Ascending aorta (tissue), 2 donors: ENCODE measurements at regions not wholly inside any gene's neighbourhood (a gene's known extent, or its start where the extent isn't known, plus 50 kb on each side); places are given as distances from the start of the nearest gene placed in this dataset.

Experiments used
- DNase-seq, 2 donors: peaks; one replicate each; pipeline ENCODE4 v3.0.0-alpha.2; 2019; ENCODE audit warnings: low spot score in 2 of 2
- H3K27ac ChIP-seq, 2 donors: fragments of 200-600 bp; sonication (generic); one replicate each; pipeline ENCODE4 v1.5.1; 2016 to 2017; ENCODE audit warnings: mild to moderate bottlenecking in 1 of 2
- H3K27me3 ChIP-seq: fragments of 200-600 bp; sonication (generic); one replicate; pipeline ENCODE4 v1.5.1; 2017
- H3K36me3 ChIP-seq, 2 donors: fragments of 200-600 bp; sonication (generic); one replicate each; pipeline ENCODE4 v1.5.1; 2016
- H3K4me1 ChIP-seq, 2 donors: fragments of 200-600 bp; sonication (generic); one replicate each; pipeline ENCODE4 v1.5.1; 2016 to 2017; ENCODE audit warnings: mild to moderate bottlenecking in 1 of 2
- H3K4me3 ChIP-seq, 2 donors: fragments of 200-600 bp; sonication (generic); one replicate each; pipeline ENCODE4 v1.5.1; 2016 to 2017; ENCODE audit warnings: mild to moderate bottlenecking in 1 of 2
- H3K9me3 ChIP-seq, 2 donors: fragments of 200-600 bp; sonication (generic); one replicate each; pipeline ENCODE4 v1.5.1; 2016
- intact Hi-C: fragments of 100-400 bp; cut with DNase I; formaldehyde crosslinking; loops from one replicate; pipeline ENCODE4 v1.15.1; 2023
- TF ChIP-seq, protein P1 (sequence below), 3 experiments: fragments of 200-600 bp in 2 of 3; fragments of 450-650 bp in 1 of 3; sonication (generic) in 2 of 3; IDR thresholded peaks; one replicate each; pipeline ENCODE4 v1.5.1; 2016 to 2019; ENCODE audit warnings: antibody characterized with exemption in 3 of 3, mild to moderate bottlenecking in 1 of 3, moderate library complexity in 1 of 3

- Histone ChIP-seq H3K36me3 (no peaks in the 10 kb centered on the region), H3K27ac (no peak overlapping the region), H3K4me1 (no peaks in the 10 kb centered on the region), H3K4me3 (no peak overlapping the region), H3K27me3 (no peaks in the 10 kb centered on the region), H3K9me3 (peaks cover 0 to 8% of the 10 kb centered on the region in 2 donors)
- TF ChIP-seq, protein P1, sequence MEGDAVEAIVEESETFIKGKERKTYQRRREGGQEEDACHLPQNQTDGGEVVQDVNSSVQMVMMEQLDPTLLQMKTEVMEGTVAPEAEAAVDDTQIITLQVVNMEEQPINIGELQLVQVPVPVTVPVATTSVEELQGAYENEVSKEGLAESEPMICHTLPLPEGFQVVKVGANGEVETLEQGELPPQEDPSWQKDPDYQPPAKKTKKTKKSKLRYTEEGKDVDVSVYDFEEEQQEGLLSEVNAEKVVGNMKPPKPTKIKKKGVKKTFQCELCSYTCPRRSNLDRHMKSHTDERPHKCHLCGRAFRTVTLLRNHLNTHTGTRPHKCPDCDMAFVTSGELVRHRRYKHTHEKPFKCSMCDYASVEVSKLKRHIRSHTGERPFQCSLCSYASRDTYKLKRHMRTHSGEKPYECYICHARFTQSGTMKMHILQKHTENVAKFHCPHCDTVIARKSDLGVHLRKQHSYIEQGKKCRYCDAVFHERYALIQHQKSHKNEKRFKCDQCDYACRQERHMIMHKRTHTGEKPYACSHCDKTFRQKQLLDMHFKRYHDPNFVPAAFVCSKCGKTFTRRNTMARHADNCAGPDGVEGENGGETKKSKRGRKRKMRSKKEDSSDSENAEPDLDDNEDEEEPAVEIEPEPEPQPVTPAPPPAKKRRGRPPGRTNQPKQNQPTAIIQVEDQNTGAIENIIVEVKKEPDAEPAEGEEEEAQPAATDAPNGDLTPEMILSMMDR (IDR thresholded peaks at IDR 0.05), result no peak
- no peak for DNase-seq
- intact Hi-C loops, result no loop called here
Observed at GRCh38 chr22:34019190-34019845, 99.0 kb upstream of the LARGE1 start.

- Histone ChIP-seq H3K36me3 (no peaks in the 10 kb centered on the region), H3K4me3 (no peak overlapping the region), H3K4me1 (no peaks in the 10 kb centered on the region), H3K27me3 (no peaks in the 10 kb centered on the region), H3K9me3 (peaks cover 0 to 10% of the 10 kb centered on the region in 2 donors), H3K27ac (no peak overlapping the region)
- DNase-seq, result no peak
- intact Hi-C loops, result no loop called here
- TF ChIP-seq, protein P1 (IDR thresholded peaks at IDR 0.05), result no peak
Observed at GRCh38 chr22:34035209-34035608, 114.9 kb upstream of the LARGE1 start.

- Histone ChIP-seq H3K27me3 (no peaks in the 10 kb centered on the region), H3K9me3 (no peaks in the 10 kb centered on the region), H3K36me3 (no peaks in the 10 kb centered on the region), H3K4me3 (no peak overlapping the region), H3K4me1 (no peaks in the 10 kb centered on the region), H3K27ac (no peak overlapping the region)
- intact Hi-C loops, result no loop called here
- TF ChIP-seq, protein P1 (IDR thresholded peaks at IDR 0.05), result no peak
- no peak for DNase-seq
Observed at GRCh38 chr22:34036931-34037330, 116.7 kb upstream of the LARGE1 start.

DNA sequence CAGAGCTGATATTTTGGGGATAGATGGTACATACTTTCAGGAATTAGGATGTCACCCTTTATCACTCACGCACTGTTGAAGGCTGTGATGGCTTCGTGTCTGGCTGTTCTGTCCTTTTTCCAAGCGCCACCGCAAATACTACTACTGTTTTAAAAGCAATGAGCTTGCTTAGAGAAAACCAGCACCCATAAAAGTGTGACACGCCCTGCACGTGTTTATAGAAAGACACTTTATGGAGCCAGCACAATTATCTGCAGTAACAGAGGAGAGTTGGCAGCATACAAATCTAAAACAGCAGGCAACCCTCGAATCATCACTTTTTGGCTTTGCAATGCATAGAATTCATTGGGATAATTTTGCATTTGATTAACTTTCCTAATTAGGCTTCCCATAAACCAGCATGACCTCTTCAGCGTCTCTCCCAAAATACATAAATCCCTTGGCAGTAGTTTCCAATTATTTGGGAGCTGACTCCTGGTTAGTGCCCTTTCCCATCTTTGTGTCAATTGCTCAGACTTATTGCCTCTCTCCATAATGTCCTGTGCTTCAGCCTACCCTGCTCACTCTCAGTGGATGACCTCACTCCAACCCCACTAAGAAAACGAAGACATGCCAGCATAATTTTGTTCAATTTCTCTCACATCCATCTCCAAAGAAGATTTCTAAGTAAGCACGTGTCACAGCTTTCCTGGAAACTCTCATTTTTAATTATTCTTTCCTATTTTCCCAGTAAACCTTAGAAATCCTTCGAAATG is 118.7 kb upstream of the LARGE1 start:
- DNase-seq, result no peak

GRCh38 chr22:34045311-34045710 is 125.0 kb upstream of the LARGE1 start:
- H3K4me3 ChIP-seq, result no peak overlapping the region
- H3K27me3 ChIP-seq, result no peaks in the 10 kb centered on the region
- no peaks in the 10 kb centered on the region for H3K9me3 ChIP-seq
- intact Hi-C loops, result no loop called here
- no peaks in the 10 kb centered on the region for H3K36me3 ChIP-seq
- H3K4me1 ChIP-seq, result no peaks in the 10 kb centered on the region
- H3K27ac ChIP-seq, result no peak overlapping the region
- TF ChIP-seq, protein P1 (IDR thresholded peaks at IDR 0.05), result no peak
- no peak for DNase-seq

More for the DNA sequence above, 118.7 kb upstream of the LARGE1 start:
- intact Hi-C loops, result no loop called here
- Histone ChIP-seq H3K27me3 (no peaks in the 10 kb centered on the region), H3K4me1 (no peaks in the 10 kb centered on the region), H3K27ac (no peak overlapping the region), H3K9me3 (no peaks in the 10 kb centered on the region), H3K4me3 (no peak overlapping the region), H3K36me3 (no peaks in the 10 kb centered on the region)
- TF ChIP-seq, protein P1 (IDR thresholded peaks at IDR 0.05), result no peak
